Smooth muscle cell (in vitro differentiated cells): ENCODE measurements at regions not wholly inside any gene's neighbourhood (a gene's known extent, or its start where the extent isn't known, plus 50 kb on each side); places are given as distances from the start of the nearest gene placed in this dataset.

Experiments
- DNase-seq: peaks from one replicate; lab custom pipeline; 2025; ENCODE audit not compliant: unreplicated experiment; lab: John Stamatoyannopoulos, UW
- H2AFZ ChIP-seq: fragments of 200-600 bp; sonication (generic); 2 replicates; pipeline ENCODE4 v1.6.0; 2016; ENCODE audit warnings: antibody characterized with exemption, low read depth, mild to moderate bottlenecking
- H3F3A ChIP-seq: fragments of 200-600 bp; sonication (generic); 2 replicates; pipeline ENCODE4 v1.6.0; 2017; ENCODE audit warnings: antibody characterized with exemption, low read depth
- H3K27ac ChIP-seq: fragments of 200-600 bp; sonication (generic); 2 replicates; pipeline ENCODE4 v1.5.1; 2016; ENCODE audit warnings: low read depth, mild to moderate bottlenecking
- H3K27me3 ChIP-seq: fragments of 200-600 bp; sonication (generic); 2 replicates; pipeline ENCODE4 v1.6.1; 2016; ENCODE audit warnings: low read depth, mild to moderate bottlenecking
- H3K36me3 ChIP-seq: fragments of 200-600 bp; sonication (generic); 2 replicates; pipeline ENCODE4 v1.5.1; 2016; ENCODE audit warnings: low read depth
- H3K4me1 ChIP-seq: fragments of 200-600 bp; sonication (generic); 2 replicates; pipeline ENCODE4 v1.5.1; 2016; ENCODE audit warnings: low read depth
- H3K4me2 ChIP-seq: fragments of 200-600 bp; sonication (generic); 2 replicates; pipeline ENCODE4 v1.6.0; 2016; ENCODE audit warnings: mild to moderate bottlenecking
- H3K4me3 ChIP-seq: fragments of 200-600 bp; sonication (generic); 2 replicates; pipeline ENCODE4 v1.5.1; 2016; ENCODE audit warnings: mild to moderate bottlenecking
- H3K79me2 ChIP-seq: fragments of 200-600 bp; sonication (generic); 2 replicates; pipeline ENCODE4 v1.6.0; 2016; ENCODE audit warnings: low read depth, mild to moderate bottlenecking
- H3K9ac ChIP-seq: fragments of 200-600 bp; sonication (generic); 2 replicates; pipeline ENCODE4 v1.6.0; 2016; ENCODE audit warnings: low read depth
- H3K9me3 ChIP-seq: fragments of 200-600 bp; sonication (generic); replicated peaks from 2 replicates; pipeline ENCODE4 v1.5.1; 2016; ENCODE audit warnings: low read depth
- H4K20me1 ChIP-seq: fragments of 200-600 bp; sonication (generic); 2 replicates; pipeline ENCODE4 v1.6.0; 2016; ENCODE audit warnings: low read depth
- CTCF ChIP-seq: fragments of 200-600 bp; sonication (generic); IDR thresholded peaks from 2 replicates; pipeline ENCODE4 v1.5.1; 2017; ENCODE audit warnings: borderline replicate concordance, mild to moderate bottlenecking, antibody characterized with exemption; ENCODE audit not compliant: insufficient read depth, poor library complexity, severe bottlenecking
- WGBS: methylation state at CpG from one replicate; pipeline ENCODE4 v1.1.7; 2016; ENCODE audit warnings: low lambda C conversion rate; 5-methylcytosine and 5-hydroxymethylcytosine counted together

DNA sequence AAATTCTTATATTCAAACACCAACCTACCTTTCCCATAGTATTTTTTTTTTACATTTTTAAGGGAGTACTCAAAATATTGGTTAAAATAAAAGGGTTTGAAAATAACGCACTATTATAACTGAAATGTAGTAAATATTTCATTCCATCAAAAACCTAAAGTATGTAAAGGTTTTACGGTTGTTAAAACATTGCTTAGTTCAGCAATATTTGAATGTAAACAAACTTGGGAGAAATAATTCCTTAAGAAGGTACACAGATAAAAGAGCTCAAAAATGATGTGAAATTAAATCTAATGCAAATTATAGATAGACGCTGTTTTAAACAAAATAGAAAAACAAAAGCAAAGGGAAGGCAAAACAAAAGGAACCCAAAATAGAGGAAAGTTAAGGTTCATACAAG lies 1476.9 kb downstream of the PCDH18 start:
- H4K20me1 ChIP-seq, result no peaks in the 10 kb centered on the region
- H3K9ac ChIP-seq, result no peak overlapping the region
- DNase-seq, result no peak
- no peaks in the 10 kb centered on the region for H3K4me1 ChIP-seq
- H3K27me3 ChIP-seq, result no peaks in the 10 kb centered on the region
- H3F3A ChIP-seq, result no peaks in the 10 kb centered on the region
- TF ChIP-seq CTCF, result no peak
- H3K4me3 ChIP-seq, result no peak overlapping the region
- H3K36me3 ChIP-seq, result no peaks in the 10 kb centered on the region
- WGBS, result 94% methylated on average over 3 of the region's 3 CpGs
- no peak overlapping the region for H3K27ac ChIP-seq
- H3K79me2 ChIP-seq, result no peaks in the 10 kb centered on the region
- no peak overlapping the region for H2AFZ ChIP-seq
- H3K9me3 ChIP-seq, result no peaks in the 10 kb centered on the region
- H3K4me2 ChIP-seq, result no peak overlapping the region

DNA sequence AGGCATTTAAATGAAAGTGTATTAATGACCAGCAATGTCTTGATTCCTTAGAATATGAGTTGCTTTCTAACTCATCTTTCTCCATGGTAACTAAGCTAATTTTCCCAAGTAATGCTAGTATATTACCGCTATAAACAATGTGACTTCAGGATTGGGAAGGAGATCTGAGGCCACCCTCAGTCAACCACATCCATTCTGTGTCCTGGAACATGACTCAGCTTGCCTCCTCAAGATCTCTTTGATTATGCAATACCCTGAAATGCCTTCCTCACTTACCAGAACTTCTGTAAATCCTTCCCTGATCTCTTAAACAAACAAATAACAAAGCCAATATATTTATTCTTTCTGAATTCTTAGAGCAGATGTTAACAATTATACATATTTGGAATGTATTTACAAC lies 1495.5 kb downstream of the PCDH18 start:
- 23% methylated on average over 1 of the region's 1 CpG for WGBS
- Histone ChIP-seq H3K27me3 (no peaks in the 10 kb centered on the region), H3K9ac (no peak overlapping the region), H4K20me1 (no peaks in the 10 kb centered on the region), H3K4me1 (peaks cover 7% of the 10 kb centered on the region), H3K79me2 (no peaks in the 10 kb centered on the region), H3K4me3 (no peak overlapping the region), H3K27ac (no peak overlapping the region), H3K36me3 (no peaks in the 10 kb centered on the region), H3F3A (no peaks in the 10 kb centered on the region), H3K4me2 (no peak overlapping the region), H3K9me3 (no peaks in the 10 kb centered on the region), H2AFZ (no peak overlapping the region)
- no peak for DNase-seq
- no peak for TF ChIP-seq CTCF

- Histone ChIP-seq H4K20me1 (no peaks in the 10 kb centered on the region), H3K27ac (no peak overlapping the region), H3K79me2 (no peaks in the 10 kb centered on the region), H2AFZ (no peak overlapping the region), H3K4me1 (peaks cover 8% of the 10 kb centered on the region), H3F3A (no peaks in the 10 kb centered on the region), H3K4me2 (no peak overlapping the region), H3K9me3 (no peaks in the 10 kb centered on the region), H3K4me3 (no peak overlapping the region), H3K27me3 (no peaks in the 10 kb centered on the region), H3K9ac (no peak overlapping the region), H3K36me3 (no peaks in the 10 kb centered on the region)
- 83% methylated on average over 1 of the region's 1 CpG for WGBS
- no peak for TF ChIP-seq CTCF
- DNase-seq, result no peak
Measured at GRCh38 chr4:136032391-136032790, 1499.9 kb downstream of the PCDH18 start.

DNA sequence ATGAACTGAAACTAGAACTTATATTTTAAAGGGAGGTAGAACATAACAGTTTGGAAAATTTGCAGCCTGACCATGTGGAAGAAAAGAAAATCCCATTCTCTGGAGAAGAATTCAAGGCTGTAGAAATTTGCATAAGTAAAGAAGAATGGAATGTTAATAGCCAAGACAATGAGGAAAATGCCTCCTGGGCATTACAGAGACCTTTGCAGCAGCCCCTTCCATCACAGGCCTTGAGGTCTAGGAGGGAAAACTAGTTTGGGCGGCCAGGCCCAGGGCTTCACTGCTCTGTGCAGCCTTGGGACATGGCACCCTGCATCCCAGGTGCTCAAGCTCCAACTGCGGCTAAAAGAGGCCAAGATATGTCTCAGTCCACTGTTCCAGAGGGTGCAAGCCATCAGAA lies 1506.8 kb downstream of the PCDH18 start:
- no peaks in the 10 kb centered on the region for H3K36me3 ChIP-seq
- WGBS, result 0% methylated on average over 2 of the region's 2 CpGs
- H3K4me1 ChIP-seq, result no peaks in the 10 kb centered on the region
- H4K20me1 ChIP-seq, result no peaks in the 10 kb centered on the region
- H3K4me2 ChIP-seq, result no peak overlapping the region
- H3K9ac ChIP-seq, result no peak overlapping the region
- H3F3A ChIP-seq, result no peaks in the 10 kb centered on the region
- H3K27ac ChIP-seq, result no peak overlapping the region
- H3K79me2 ChIP-seq, result no peaks in the 10 kb centered on the region
- no peak overlapping the region for H3K4me3 ChIP-seq
- H3K27me3 ChIP-seq, result no peaks in the 10 kb centered on the region
- H2AFZ ChIP-seq, result no peak overlapping the region
- no peaks in the 10 kb centered on the region for H3K9me3 ChIP-seq
- DNase-seq, result no peak
- TF ChIP-seq CTCF, result no peak
